ENCODE measurements at regions not wholly inside any gene's neighbourhood (a gene's known extent, or its start where the extent isn't known, plus 50 kb on each side); places are given as distances from the start of the nearest gene placed in this dataset.

- intact Hi-C loops (cut with DNase I): no loop called here
- ATAC-seq: no peak
- Histone ChIP-seq H3K27me3 (ENCODE audit: control insufficient read depth, insufficient read depth) (no peaks in the 10 kb centered on the region), H3K9me3 (ENCODE audit: control insufficient read depth, low read length) (no peaks in the 10 kb centered on the region), H3K4me1 (ENCODE audit: control insufficient read depth, insufficient read depth, low read length) (no peaks in the 10 kb centered on the region), H3K27ac (ENCODE audit: low read length) (no peak overlapping the region), H3K4me3 (ENCODE audit: low read length) (no peak overlapping the region)
- whole genome bisulfite sequencing: 78% methylated on average over 7 of the region's 7 CpGs
- no peak for DNase-seq
These were observed 580.9 kb upstream of the CADM1 start for GRCh38 chr11:116085031-116085635.

GRCh38 chr11:116084511-116084910, 580.3 kb upstream of the CADM1 start:
- intact Hi-C loops (cut with DNase I): no loop called here
- ATAC-seq (no peak), DNase-seq (no peak)
- Histone ChIP-seq H3K27me3 (ENCODE audit: control insufficient read depth, insufficient read depth) (no peaks in the 10 kb centered on the region), H3K27ac (ENCODE audit: low read length) (no peak overlapping the region), H3K9me3 (ENCODE audit: control insufficient read depth, low read length) (no peaks in the 10 kb centered on the region), H3K4me3 (ENCODE audit: low read length) (no peak overlapping the region), H3K4me1 (ENCODE audit: control insufficient read depth, insufficient read depth, low read length) (no peaks in the 10 kb centered on the region)
- 71% methylated on average over 6 of the region's 6 CpGs for WGBS

DNA sequence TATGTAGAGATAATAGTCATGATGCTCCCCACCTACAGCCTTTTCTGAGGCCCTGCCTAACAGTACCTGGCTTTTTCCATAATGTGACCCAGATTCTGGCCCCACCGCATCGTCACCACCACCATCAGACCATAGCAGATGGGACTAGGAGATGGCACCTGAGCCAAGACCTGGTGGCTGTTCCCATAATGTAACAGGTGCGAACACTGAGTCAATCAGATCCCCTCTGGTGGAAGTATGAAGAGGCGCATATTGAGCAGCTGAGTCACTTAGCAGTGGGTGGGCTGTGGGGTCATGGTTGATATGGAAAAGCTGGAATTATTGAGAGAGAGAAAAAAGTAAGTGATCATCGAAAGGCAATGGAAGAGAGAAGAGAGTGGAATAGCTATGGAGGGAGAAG, 578.0 kb upstream of the CADM1 start:
- Histone ChIP-seq H3K9me3 (ENCODE audit: control insufficient read depth, low read length) (no peaks in the 10 kb centered on the region), H3K4me3 (ENCODE audit: low read length) (no peak overlapping the region), H3K4me1 (ENCODE audit: control insufficient read depth, insufficient read depth, low read length) (no peaks in the 10 kb centered on the region), H3K27me3 (ENCODE audit: control insufficient read depth, insufficient read depth) (no peaks in the 10 kb centered on the region), H3K27ac (ENCODE audit: low read length) (no peak overlapping the region)
- no peak for ATAC-seq
- intact Hi-C loops (cut with DNase I): no loop called here
- WGBS: 96% methylated on average over 5 of the region's 5 CpGs
- DNase-seq: no peak

DNA sequence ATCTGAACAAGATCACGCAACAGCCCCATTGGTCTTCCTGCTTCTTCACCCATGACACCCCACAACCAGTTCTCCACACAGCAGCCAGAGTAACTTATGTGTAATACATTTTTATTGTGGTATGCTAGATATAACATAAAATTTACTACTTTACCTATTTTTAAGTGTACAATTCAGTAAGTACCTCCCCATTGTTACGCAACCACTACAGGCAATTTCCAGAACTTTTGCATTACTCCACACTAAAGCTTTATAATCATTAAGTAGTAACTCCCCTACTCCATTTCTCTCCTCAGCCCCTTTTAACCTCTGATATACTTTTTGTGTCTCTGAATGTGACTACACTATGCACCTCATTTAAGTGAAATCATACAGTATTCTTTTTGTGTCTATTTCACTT, 575.4 kb upstream of the CADM1 start:
- Histone ChIP-seq H3K9me3 (ENCODE audit: control insufficient read depth, low read length) (no peaks in the 10 kb centered on the region), H3K4me3 (ENCODE audit: low read length) (no peak overlapping the region), H3K4me1 (ENCODE audit: control insufficient read depth, insufficient read depth, low read length) (peaks cover under 1% of the 10 kb centered on the region), H3K27ac (ENCODE audit: low read length) (no peak overlapping the region), H3K27me3 (ENCODE audit: control insufficient read depth, insufficient read depth) (no peaks in the 10 kb centered on the region)
- WGBS: 97% methylated on average over 2 of the region's 2 CpGs
- no peak for ATAC-seq
- intact Hi-C loops (cut with DNase I): no loop called here
- no peak for DNase-seq

GRCh38 chr11:116078101-116078591, 573.9 kb upstream of the CADM1 start:
- DNase-seq (no peak), ATAC-seq (no peak)
- Histone ChIP-seq H3K4me1 (ENCODE audit: control insufficient read depth, insufficient read depth, low read length) (peaks cover 3% of the 10 kb centered on the region), H3K9me3 (ENCODE audit: control insufficient read depth, low read length) (no peaks in the 10 kb centered on the region), H3K27me3 (ENCODE audit: control insufficient read depth, insufficient read depth) (no peaks in the 10 kb centered on the region), H3K27ac (ENCODE audit: low read length) (no peak overlapping the region), H3K4me3 (ENCODE audit: low read length) (no peak overlapping the region)
- WGBS: 48% methylated on average over 6 of the region's 6 CpGs
- intact Hi-C loops (cut with DNase I): no loop called here

DNA sequence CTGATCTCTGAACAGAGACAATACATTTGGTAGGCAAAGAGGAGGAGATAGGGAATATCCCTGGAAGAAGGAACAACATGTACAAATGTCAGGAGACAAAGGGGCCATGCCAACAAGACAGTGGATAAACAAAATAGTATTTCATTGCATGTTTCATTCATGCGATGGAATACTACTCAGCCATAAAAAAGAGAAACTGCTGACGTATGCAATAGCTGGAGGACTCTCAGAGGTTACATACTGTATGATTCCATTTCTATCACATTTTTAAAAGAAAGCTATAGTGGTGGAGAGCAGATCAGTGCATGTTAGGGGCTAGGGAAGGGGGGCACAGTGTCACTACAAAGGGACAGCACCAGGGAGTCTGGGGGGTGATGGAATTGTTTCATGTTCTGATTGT, 572.9 kb upstream of the CADM1 start:
- 94% methylated on average over 2 of the region's 2 CpGs for WGBS
- ATAC-seq: no peak

DNA sequence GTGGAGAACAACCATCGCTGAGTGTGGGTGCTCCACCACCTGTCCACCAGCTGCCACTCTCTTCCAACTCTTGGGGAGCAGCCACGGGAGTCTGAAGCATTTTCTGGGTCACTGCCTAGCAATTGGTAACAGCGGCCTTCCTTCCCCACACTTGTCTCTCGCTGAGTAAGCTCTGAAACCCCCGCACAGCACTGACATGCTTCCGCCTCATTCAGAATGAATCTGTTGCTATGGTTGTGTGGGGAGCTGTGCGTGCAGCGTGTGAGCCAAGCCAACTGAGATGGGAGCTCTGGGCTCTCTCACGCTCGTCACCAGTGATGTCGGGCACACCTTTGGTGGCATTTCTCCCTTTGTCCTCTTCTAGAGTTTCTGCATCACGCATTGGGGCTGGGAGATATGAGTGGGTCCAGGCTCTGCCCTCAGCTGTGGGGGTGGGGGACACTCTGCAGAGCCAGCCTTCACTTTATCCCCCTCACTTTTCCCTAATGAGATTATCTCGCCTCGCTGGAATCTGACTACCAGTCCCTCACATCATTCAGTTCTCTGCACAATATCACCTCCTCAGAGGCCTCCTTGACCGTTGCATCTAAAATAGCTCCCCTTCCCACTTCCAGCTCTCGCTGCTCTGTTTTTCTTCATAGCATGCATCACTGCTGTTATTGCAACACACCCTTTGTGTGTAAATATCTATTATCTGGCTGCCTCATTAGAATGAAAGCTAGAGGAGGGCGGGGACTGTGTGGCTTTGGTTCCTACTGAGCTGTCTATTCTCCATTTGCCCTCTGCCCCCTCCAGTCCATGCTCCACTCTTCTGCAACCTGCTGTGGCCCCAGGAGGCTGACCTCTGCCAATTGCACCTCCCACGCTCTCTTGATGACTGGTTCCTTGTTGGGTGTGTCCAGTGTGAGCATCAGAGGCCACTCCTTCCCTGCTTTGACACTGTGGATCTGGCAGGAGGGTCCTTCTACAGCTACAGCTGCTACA, 569.9 kb upstream of the CADM1 start:
- intact Hi-C loops (cut with DNase I): no loop called here
- H3K27ac ChIP-seq (ENCODE audit: low read length): no peak overlapping the region
- DNase-seq (peak; percentile 21 to 56 (median 51)), ATAC-seq (peak; percentile 59 to 65)
- H3K4me3 ChIP-seq (ENCODE audit: low read length): no peak overlapping the region
- H3K27me3 ChIP-seq (ENCODE audit: control insufficient read depth, insufficient read depth): no peaks in the 10 kb centered on the region
- whole genome bisulfite sequencing: 34% methylated on average over 18 of the region's 18 CpGs
- no peaks in the 10 kb centered on the region for H3K9me3 ChIP-seq (ENCODE audit: control insufficient read depth, low read length)
- peaks cover 3% of the 10 kb centered on the region for H3K4me1 ChIP-seq (ENCODE audit: control insufficient read depth, insufficient read depth, low read length)

More for the DNA sequence above, 572.9 kb upstream of the CADM1 start:
- intact Hi-C loops (cut with DNase I): no loop called here
- Histone ChIP-seq H3K9me3 (ENCODE audit: control insufficient read depth, low read length) (no peaks in the 10 kb centered on the region), H3K4me3 (ENCODE audit: low read length) (no peak overlapping the region), H3K4me1 (ENCODE audit: control insufficient read depth, insufficient read depth, low read length) (peaks cover 3% of the 10 kb centered on the region), H3K27me3 (ENCODE audit: control insufficient read depth, insufficient read depth) (no peaks in the 10 kb centered on the region), H3K27ac (ENCODE audit: low read length) (no peak overlapping the region)
- no peak for DNase-seq

DNA sequence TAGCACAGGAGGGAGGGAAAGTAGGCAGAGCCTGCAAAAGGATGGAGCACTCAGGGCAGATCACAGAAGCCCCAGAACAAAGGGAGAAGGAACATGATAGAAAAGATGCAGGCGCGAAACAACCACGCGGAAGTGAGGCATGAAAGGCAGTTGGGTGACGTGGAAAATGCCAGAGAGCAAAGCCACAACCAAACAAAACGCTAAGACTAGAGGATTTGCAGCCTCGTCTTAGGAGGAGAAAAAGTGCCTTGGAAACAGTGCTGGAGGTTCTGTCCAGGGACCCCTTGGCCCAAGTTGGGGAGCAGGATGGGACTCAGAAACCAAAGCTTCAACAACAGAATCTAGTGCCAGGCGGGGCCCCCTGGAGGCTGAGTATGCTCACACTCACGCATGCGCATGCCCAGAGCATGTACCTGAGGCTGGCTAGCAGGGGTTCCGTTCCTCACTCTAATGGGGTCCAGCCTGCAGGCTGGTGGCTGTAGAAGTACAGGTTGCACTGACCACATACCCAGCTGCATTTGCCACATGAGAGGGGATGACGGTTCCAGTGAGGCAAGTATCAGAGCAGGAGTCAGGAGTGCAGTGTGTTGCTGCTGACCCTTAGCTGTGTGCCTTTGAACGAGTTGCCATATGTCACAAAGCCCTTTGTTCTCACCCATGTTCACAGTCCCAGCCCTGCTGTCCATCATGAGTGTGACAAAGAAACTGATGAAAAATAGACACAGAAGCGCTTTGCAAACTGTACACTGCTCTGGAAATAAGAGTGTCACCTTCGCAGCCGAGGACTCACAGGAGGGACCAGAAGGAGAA, 568.6 kb upstream of the CADM1 start:
- DNase-seq (no peak), ATAC-seq (no peak)
- H3K4me3 ChIP-seq (ENCODE audit: low read length): no peak overlapping the region
- intact Hi-C loops (cut with DNase I): no loop called here
- H3K9me3 ChIP-seq (ENCODE audit: control insufficient read depth, low read length): no peaks in the 10 kb centered on the region
- peaks cover 3% of the 10 kb centered on the region for H3K4me1 ChIP-seq (ENCODE audit: control insufficient read depth, insufficient read depth, low read length)
- 76% methylated on average over 16 of the region's 16 CpGs for WGBS
- no peaks in the 10 kb centered on the region for H3K27me3 ChIP-seq (ENCODE audit: control insufficient read depth, insufficient read depth)
- H3K27ac ChIP-seq (ENCODE audit: low read length): no peak overlapping the region

DNA sequence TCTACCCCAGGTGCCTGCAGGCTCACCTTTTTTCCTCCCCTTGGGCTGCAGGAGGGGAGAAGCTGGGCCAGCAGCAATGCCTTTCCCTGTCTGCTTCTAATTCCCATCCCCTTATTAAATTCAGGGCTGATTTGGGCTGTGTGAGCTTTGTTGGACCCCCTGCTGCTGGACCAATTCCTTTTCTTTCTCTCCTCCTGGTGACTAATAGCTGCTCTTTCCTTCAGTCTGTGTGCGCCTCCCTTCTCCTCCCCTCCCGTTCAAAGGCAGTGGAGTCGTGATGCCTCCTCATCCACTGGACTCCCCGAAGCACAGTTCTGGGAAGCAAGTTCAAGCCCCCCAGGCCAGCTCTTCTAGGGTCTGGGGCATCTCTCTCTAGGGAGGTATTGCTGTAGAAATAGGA, 567.9 kb upstream of the CADM1 start:
- ATAC-seq (no peak), DNase-seq (no peak)
- Histone ChIP-seq H3K27ac (ENCODE audit: low read length) (no peak overlapping the region), H3K4me1 (ENCODE audit: control insufficient read depth, insufficient read depth, low read length) (peaks cover 3% of the 10 kb centered on the region), H3K27me3 (ENCODE audit: control insufficient read depth, insufficient read depth) (no peaks in the 10 kb centered on the region), H3K9me3 (ENCODE audit: control insufficient read depth, low read length) (no peaks in the 10 kb centered on the region), H3K4me3 (ENCODE audit: low read length) (no peak overlapping the region)
- 66% methylated on average over 4 of the region's 4 CpGs for WGBS
- intact Hi-C loops (cut with DNase I): no loop called here

DNA sequence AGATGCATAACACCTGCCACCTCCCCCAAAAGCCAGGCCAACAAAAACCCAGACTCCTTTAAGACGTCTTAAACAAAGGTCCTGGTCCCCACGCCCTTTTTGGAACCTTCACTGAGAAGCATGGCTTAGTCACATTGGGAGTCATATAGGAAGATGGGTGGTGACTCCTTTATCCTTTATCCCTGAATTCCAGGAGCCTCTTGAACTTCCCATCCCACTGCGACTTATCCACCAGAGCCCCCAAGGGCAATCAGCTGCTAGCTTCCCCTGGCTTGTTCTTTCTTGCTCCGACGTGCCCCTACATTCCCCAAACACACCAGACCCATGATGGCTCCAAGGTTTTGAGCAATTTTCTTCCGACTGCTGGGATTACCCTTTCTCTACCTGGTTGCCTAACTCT, 567.0 kb upstream of the CADM1 start:
- ATAC-seq: no peak
- no peaks in the 10 kb centered on the region for H3K27me3 ChIP-seq (ENCODE audit: control insufficient read depth, insufficient read depth)
- H3K27ac ChIP-seq (ENCODE audit: low read length): no peak overlapping the region
- no peak for DNase-seq
- WGBS: 78% methylated on average over 6 of the region's 6 CpGs
- H3K4me3 ChIP-seq (ENCODE audit: low read length): no peak overlapping the region
- H3K9me3 ChIP-seq (ENCODE audit: control insufficient read depth, low read length): no peaks in the 10 kb centered on the region
- H3K4me1 ChIP-seq (ENCODE audit: control insufficient read depth, insufficient read depth, low read length): peaks cover 3% of the 10 kb centered on the region
- intact Hi-C loops (cut with DNase I): no loop called here

DNA sequence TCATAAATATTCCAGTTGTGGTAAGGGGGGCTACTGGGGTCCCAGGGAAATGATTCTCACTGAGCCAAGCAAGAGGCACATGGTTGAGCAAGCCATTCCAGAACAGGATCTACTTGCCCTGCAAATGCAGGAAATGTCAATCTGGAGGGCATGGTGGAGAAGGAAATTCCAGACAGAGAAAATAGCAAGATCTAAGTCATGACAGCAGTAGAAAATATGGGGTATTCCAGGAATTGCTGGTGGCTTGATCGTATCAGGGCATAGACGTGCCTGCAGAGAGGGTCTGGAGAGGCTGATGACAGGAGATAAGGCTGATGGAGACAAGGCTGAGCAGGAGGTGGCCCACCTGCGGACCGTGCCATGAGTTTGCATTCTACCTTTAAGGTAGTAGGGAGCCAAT, 566.3 kb upstream of the CADM1 start:
- no peak for ATAC-seq
- intact Hi-C loops (cut with DNase I): no loop called here
- Histone ChIP-seq H3K4me1 (ENCODE audit: control insufficient read depth, insufficient read depth, low read length) (peaks cover 3% of the 10 kb centered on the region), H3K27ac (ENCODE audit: low read length) (no peak overlapping the region), H3K9me3 (ENCODE audit: control insufficient read depth, low read length) (no peaks in the 10 kb centered on the region), H3K4me3 (ENCODE audit: low read length) (no peak overlapping the region), H3K27me3 (ENCODE audit: control insufficient read depth, insufficient read depth) (no peaks in the 10 kb centered on the region)
- no peak for DNase-seq
- WGBS: 31% methylated on average over 4 of the region's 4 CpGs

Measured in right cardiac atrium (tissue), 5 donors.